Skeletal muscle cell (primary cell): ENCODE measurements at regions not wholly inside any gene's neighbourhood (a gene's known extent, or its start where the extent isn't known, plus 50 kb on each side); places are given as distances from the start of the nearest gene placed in this dataset.

Experiments
- DNase-seq: peaks from one replicate; pipeline ENCODE4 v3.0.0-alpha.2; 2010; ENCODE audit warnings: low read depth
- H3K4me3 ChIP-seq: 2 replicates; pipeline ENCODE4 v1.5.1; 2011; ENCODE audit warnings: low read depth, mild to moderate bottlenecking, control low read depth, low read length, moderate library complexity

- DNase-seq: no peak
- no peak overlapping the region for H3K4me3 ChIP-seq
Observed at GRCh38 chr21:35777081-35777480, 283.2 kb downstream of the SETD4 start.

GRCh38 chr21:35775778-35776544 is 284.4 kb downstream of the SETD4 start:
- H3K4me3 ChIP-seq: no peak overlapping the region

GRCh38 chr21:35770101-35770945 is 290.0 kb downstream of the SETD4 start:
- H3K4me3 ChIP-seq: no peak overlapping the region
- DNase-seq: no peak

More at GRCh38 chr21:35775778-35776544, 284.4 kb downstream of the SETD4 start:
- no peak for DNase-seq

- H3K4me3 ChIP-seq: no peak overlapping the region
Observed at GRCh38 chr21:35768187-35768586, 292.1 kb downstream of the SETD4 start.

GRCh38 chr21:35764586-35764985 is 295.7 kb downstream of the SETD4 start:
- H3K4me3 ChIP-seq: no peak overlapping the region
- no peak for DNase-seq

More at GRCh38 chr21:35768187-35768586, 292.1 kb downstream of the SETD4 start:
- DNase-seq: no peak

GRCh38 chr21:35764077-35764476 is 296.2 kb downstream of the SETD4 start:
- no peak for DNase-seq
- H3K4me3 ChIP-seq: no peak overlapping the region

- H3K4me3 ChIP-seq: no peak overlapping the region
- no peak for DNase-seq
Observed at GRCh38 chr21:35754583-35754982, 305.7 kb downstream of the SETD4 start.

- no peak overlapping the region for H3K4me3 ChIP-seq
- DNase-seq: no peak
Observed at GRCh38 chr21:35753308-35753707, 307.0 kb downstream of the SETD4 start.

GRCh38 chr21:35751171-35751570 is 309.2 kb downstream of the SETD4 start:
- no peak overlapping the region for H3K4me3 ChIP-seq
- no peak for DNase-seq

- no peak overlapping the region for H3K4me3 ChIP-seq
- no peak for DNase-seq
Observed at GRCh38 chr21:35749904-35750303, 310.4 kb downstream of the SETD4 start.

GRCh38 chr21:35748678-35749314 is 311.5 kb downstream of the SETD4 start:
- no peak overlapping the region for H3K4me3 ChIP-seq
- DNase-seq: no peak

GRCh38 chr21:35743571-35743970 is 316.8 kb downstream of the SETD4 start:
- peak; percentile 25 for DNase-seq
- no peak overlapping the region for H3K4me3 ChIP-seq

GRCh38 chr21:35738347-35738961 is 321.9 kb downstream of the SETD4 start:
- DNase-seq: no peak
- H3K4me3 ChIP-seq: no peak overlapping the region

- peak; percentile 83 for DNase-seq
Observed at GRCh38 chr21:35737899-35738346, 322.4 kb downstream of the SETD4 start.

GRCh38 chr21:35737449-35737848 is 322.9 kb downstream of the SETD4 start:
- no peak for DNase-seq
- H3K4me3 ChIP-seq: no peak overlapping the region

More at GRCh38 chr21:35737899-35738346, 322.4 kb downstream of the SETD4 start:
- no peak overlapping the region for H3K4me3 ChIP-seq

- H3K4me3 ChIP-seq: no peak overlapping the region
- DNase-seq: no peak
Observed at GRCh38 chr21:35732788-35733187, 327.5 kb downstream of the SETD4 start.

- no peak for DNase-seq
- no peak overlapping the region for H3K4me3 ChIP-seq
Observed at GRCh38 chr21:35730325-35730724, 330.0 kb downstream of the SETD4 start.

- no peak overlapping the region for H3K4me3 ChIP-seq
- DNase-seq: no peak
Observed at GRCh38 chr21:35727830-35728229, 332.5 kb downstream of the SETD4 start.

- DNase-seq: no peak
- H3K4me3 ChIP-seq: no peak overlapping the region
Observed at GRCh38 chr21:35724156-35724555, 336.2 kb downstream of the SETD4 start.

- no peak for DNase-seq
- no peak overlapping the region for H3K4me3 ChIP-seq
Observed at GRCh38 chr21:35721701-35722100, 338.6 kb downstream of the SETD4 start.
